Coronary artery (tissue), 2 donors: ENCODE measurements at regions not wholly inside any gene's neighbourhood (a gene's known extent, or its start where the extent isn't known, plus 50 kb on each side); places are given as distances from the start of the nearest gene placed in this dataset.

Source experiments
- DNase-seq: peaks from one replicate; pipeline ENCODE4 v3.0.0-alpha.2; 2017; ENCODE audit warnings: low spot score
- H3K27ac ChIP-seq, 2 donors: fragments of 200-600 bp; sonication (generic); one replicate each; pipeline ENCODE4 v1.5.1; 2016 to 2019
- H3K4me3 ChIP-seq: fragments of 200-600 bp; sonication (generic); 2 replicates; pipeline ENCODE4 v1.5.1; 2016; ENCODE audit warnings: mild to moderate bottlenecking, moderate library complexity
- CTCF ChIP-seq: fragments of 200-600 bp; sonication (generic); IDR thresholded peaks from one replicate; pipeline ENCODE4 v1.5.1; 2019; ENCODE audit warnings: antibody characterized with exemption

- no peak overlapping the region for H3K27ac ChIP-seq
- TF ChIP-seq CTCF, result no peak
- no peak for DNase-seq
- H3K4me3 ChIP-seq, result no peak overlapping the region
These were observed 98.2 kb downstream of the AHR start for GRCh38 chr7:17396692-17397091.

GRCh38 chr7:17401791-17402627 lies 103.6 kb downstream of the AHR start:
- DNase-seq, result no peak
- TF ChIP-seq CTCF, result no peak
- H3K27ac ChIP-seq, result no peak overlapping the region
- no peak overlapping the region for H3K4me3 ChIP-seq

- Histone ChIP-seq H3K4me3 (no peak overlapping the region), H3K27ac (no peak overlapping the region)
- TF ChIP-seq CTCF, result no peak
- DNase-seq, result no peak
These were observed 104.3 kb downstream of the AHR start for GRCh38 chr7:17402628-17403278.

- no peak for TF ChIP-seq CTCF
These were observed 105.6 kb downstream of the AHR start for GRCh38 chr7:17404006-17404405.

GRCh38 chr7:17405786-17406185 lies 107.3 kb downstream of the AHR start:
- TF ChIP-seq CTCF, result no peak
- no peak overlapping the region for H3K27ac ChIP-seq
- no peak for DNase-seq
- H3K4me3 ChIP-seq, result no peak overlapping the region

More at GRCh38 chr7:17404006-17404405, 105.6 kb downstream of the AHR start:
- H3K4me3 ChIP-seq, result no peak overlapping the region
- no peak overlapping the region for H3K27ac ChIP-seq
- no peak for DNase-seq

GRCh38 chr7:17406738-17407137 lies 108.3 kb downstream of the AHR start:
- no peak overlapping the region for H3K27ac ChIP-seq
- no peak for TF ChIP-seq CTCF
- no peak for DNase-seq
- H3K4me3 ChIP-seq, result no peak overlapping the region

- TF ChIP-seq CTCF, result no peak
- Histone ChIP-seq H3K4me3 (no peak overlapping the region), H3K27ac (no peak overlapping the region)
These were observed 108.8 kb downstream of the AHR start for GRCh38 chr7:17407229-17407628.

More at GRCh38 chr7:17407229-17407628, 108.8 kb downstream of the AHR start:
- no peak for DNase-seq
